Mesenchymal stem cell (in vitro differentiated cells and primary cell): ENCODE measurements at regions not wholly inside any gene's neighbourhood (a gene's known extent, or its start where the extent isn't known, plus 50 kb on each side); places are given as distances from the start of the nearest gene placed in this dataset.

Experiments used
- DNase-seq: peaks from one replicate; pipeline ENCODE4 v3.0.0-alpha.2; 2013
- H2AFZ ChIP-seq: one replicate; pipeline ENCODE4 v1.6.1; 2013; ENCODE audit warnings: low read depth, mild to moderate bottlenecking, control low read depth, inconsistent platforms, low read length, moderate library complexity
- H2AK5ac ChIP-seq: 2 replicates; pipeline ENCODE4 v1.6.1; 2013; ENCODE audit warnings: low read length, moderate library complexity, mild to moderate bottlenecking, inconsistent platforms; ENCODE audit not compliant: severe bottlenecking
- H2BK120ac ChIP-seq: one replicate; pipeline ENCODE4 v1.6.1; 2013; ENCODE audit warnings: low read depth, mild to moderate bottlenecking, inconsistent platforms, low read length, moderate library complexity
- H2BK12ac ChIP-seq, 2 experiments: one replicate each; pipeline ENCODE4 v1.6.1; 2013; ENCODE audit warnings: inconsistent platforms in 2 of 2, low read length in 2 of 2, mild to moderate bottlenecking in 2 of 2, moderate library complexity in 2 of 2, control low read depth in 1 of 2
- H2BK15ac ChIP-seq: one replicate; pipeline ENCODE4 v1.6.1; 2013; ENCODE audit warnings: mild to moderate bottlenecking, low read depth, inconsistent platforms; ENCODE audit not compliant: poor library complexity, severe bottlenecking
- H2BK5ac ChIP-seq: 2 replicates; pipeline ENCODE4 v1.6.1; 2013; ENCODE audit warnings: low read depth, mild to moderate bottlenecking, low read length, control low read depth, inconsistent platforms; ENCODE audit not compliant: poor library complexity, severe bottlenecking
- H3K14ac ChIP-seq, 2 experiments: one replicate each; pipeline ENCODE4 v1.6.1; 2013; ENCODE audit warnings: inconsistent platforms in 2 of 2, low read length in 2 of 2, control low read depth in 1 of 2, mild to moderate bottlenecking in 1 of 2, moderate library complexity in 1 of 2
- H3K18ac ChIP-seq, 2 experiments: one replicate each; pipeline ENCODE4 v1.6.1; 2013; ENCODE audit warnings: inconsistent platforms in 2 of 2, low read length in 2 of 2, control low read depth in 1 of 2, low read depth in 1 of 2, mild to moderate bottlenecking in 1 of 2
- H3K23ac ChIP-seq, 2 experiments: one replicate each; pipeline ENCODE4 v1.6.1; 2013; ENCODE audit warnings: inconsistent platforms in 2 of 2, low read length in 2 of 2, mild to moderate bottlenecking in 2 of 2, moderate library complexity in 2 of 2, control low read depth in 1 of 2
- H3K27ac ChIP-seq: 2 replicates; pipeline ENCODE4 v1.5.1; 2013; ENCODE audit warnings: mild to moderate bottlenecking, moderate library complexity, low read length, control low read depth, inconsistent platforms; ENCODE audit not compliant: poor library complexity, severe bottlenecking
- H3K27me3 ChIP-seq, 2 experiments: 2 replicates each; pipeline versions ENCODE4 v1.6.1 to v1.7.0; 2013; ENCODE audit warnings: low read length in 2 of 2, mild to moderate bottlenecking in 2 of 2, moderate library complexity in 2 of 2, control low read depth in 1 of 2, inconsistent platforms in 1 of 2; ENCODE audit not compliant: control insufficient read depth in 1 of 2, insufficient read depth in 1 of 2
- H3K36me3 ChIP-seq, 2 experiments: 2 replicates each; pipeline versions ENCODE4 v1.6.1 to v1.7.0; 2013; ENCODE audit warnings: low read length in 2 of 2, control low read depth in 1 of 2, inconsistent platforms in 1 of 2, low read depth in 1 of 2, mild to moderate bottlenecking in 1 of 2; ENCODE audit not compliant: insufficient read depth in 2 of 2, control insufficient read depth in 1 of 2
- H3K4ac ChIP-seq, 2 experiments: one replicate each; pipeline ENCODE4 v1.6.1; 2013; ENCODE audit warnings: inconsistent platforms in 2 of 2, low read length in 2 of 2, mild to moderate bottlenecking in 2 of 2, moderate library complexity in 2 of 2, control low read depth in 1 of 2, low read depth in 1 of 2
- H3K4me1 ChIP-seq: 2 replicates; pipeline ENCODE4 v1.6.1; 2013; ENCODE audit warnings: low read depth, low read length, control low read depth; ENCODE audit not compliant: control insufficient read depth, insufficient read depth
- H3K4me2 ChIP-seq: 2 replicates; pipeline ENCODE4 v1.6.1; 2013; ENCODE audit warnings: low read length, mild to moderate bottlenecking, inconsistent platforms; ENCODE audit not compliant: poor library complexity, severe bottlenecking
- H3K4me3 ChIP-seq, 2 experiments: 2 replicates each; pipeline versions ENCODE4 v1.5.1 to v1.7.0; 2013; ENCODE audit warnings: low read length in 2 of 2, mild to moderate bottlenecking in 2 of 2, control low read depth in 1 of 2, low read depth in 1 of 2; ENCODE audit not compliant: insufficient read depth in 1 of 2
- H3K79me1 ChIP-seq: replicated peaks from 2 replicates; pipeline ENCODE4 v1.6.1; 2013; ENCODE audit warnings: mild to moderate bottlenecking, control low read depth, low read length, inconsistent platforms; ENCODE audit not compliant: poor library complexity, severe bottlenecking
- H3K9ac ChIP-seq: 2 replicates; pipeline ENCODE4 v1.7.0; 2013; ENCODE audit warnings: mild to moderate bottlenecking, low read length, moderate library complexity
- H3K9me3 ChIP-seq: 2 replicates; pipeline ENCODE4 v1.7.0; 2013; ENCODE audit warnings: mild to moderate bottlenecking, low read length; ENCODE audit not compliant: control insufficient read depth
- H4K8ac ChIP-seq: one replicate; pipeline ENCODE4 v1.6.1; 2013; ENCODE audit warnings: inconsistent platforms, mild to moderate bottlenecking, low read length, moderate library complexity
- H4K91ac ChIP-seq: one replicate; pipeline ENCODE4 v1.6.1; 2013; ENCODE audit warnings: mild to moderate bottlenecking, low read length, inconsistent platforms
- WGBS: methylation state at CpG from one replicate; pipeline ENCODE4 v1.1.7; 2013; ENCODE audit warnings: mixed read lengths; 5-methylcytosine and 5-hydroxymethylcytosine counted together

DNA sequence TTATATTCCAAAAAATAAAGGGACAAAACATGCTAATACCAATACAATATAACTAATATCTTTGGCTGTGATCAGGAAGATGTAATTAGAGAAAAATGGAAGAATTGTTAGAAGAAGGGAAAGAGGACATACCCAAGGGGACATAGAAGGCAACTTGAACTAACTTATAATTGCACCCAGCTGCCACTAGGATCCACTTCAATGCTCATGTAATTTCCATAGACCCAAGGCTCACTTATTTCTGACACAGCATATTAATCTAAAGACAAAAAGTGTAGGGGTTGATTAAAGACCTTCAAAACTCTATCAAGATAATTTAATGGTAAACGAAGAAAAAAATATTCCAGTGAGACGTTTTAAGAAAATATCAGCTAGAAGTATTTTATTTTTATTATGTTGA, 396.0 kb upstream of the ADGRB3 start:
- Histone ChIP-seq H3K4ac (no peak overlapping the region), H3K9ac (no peak overlapping the region), H3K14ac (no peak overlapping the region), H2AK5ac (no peak overlapping the region), H3K4me3 (no peak overlapping the region), H2BK5ac (no peak overlapping the region), H2BK120ac (no peak overlapping the region), H3K4me1 (no peaks in the 10 kb centered on the region), H2BK12ac (no peak overlapping the region), H4K91ac (no peak overlapping the region), H3K9me3 (no peaks in the 10 kb centered on the region), H3K36me3 (no peaks in the 10 kb centered on the region), H3K18ac (no peak overlapping the region), H4K8ac (no peak overlapping the region), H2BK15ac (no peak overlapping the region), H2AFZ (no peak overlapping the region), H3K4me2 (no peak overlapping the region), H3K23ac (no peak overlapping the region), H3K27ac (no peak overlapping the region), H3K27me3 (no peaks in the 10 kb centered on the region), H3K79me1 (no peaks in the 10 kb centered on the region)
- no peak for DNase-seq
- 100% methylated on average over 2 of the region's 2 CpGs for WGBS

DNA sequence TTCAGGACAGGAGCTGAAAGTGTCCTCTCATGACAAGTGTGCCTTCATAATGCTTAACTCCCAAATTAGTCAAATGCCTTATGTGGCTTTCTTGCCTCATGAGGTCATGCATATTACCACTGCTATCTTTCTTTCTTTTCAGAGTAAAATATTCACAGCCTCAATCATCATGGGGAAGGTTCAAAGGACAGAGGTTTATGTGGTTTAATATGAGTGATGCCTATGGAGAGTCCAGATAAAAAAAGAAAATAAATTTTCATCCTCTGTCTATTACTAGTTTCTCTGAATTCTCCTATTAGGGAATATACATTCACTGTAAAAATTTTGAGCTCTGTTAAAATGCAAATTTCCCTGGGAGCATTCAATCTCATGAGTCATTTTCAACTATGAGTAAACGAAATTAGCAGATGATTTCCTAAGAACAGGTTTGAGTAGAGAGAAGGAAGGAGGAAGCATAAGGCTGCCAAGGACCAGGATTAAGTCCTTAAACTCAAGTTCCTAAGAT, 396.9 kb upstream of the ADGRB3 start:
- Histone ChIP-seq H2AK5ac (no peak overlapping the region), H3K79me1 (no peaks in the 10 kb centered on the region), H3K36me3 (no peaks in the 10 kb centered on the region), H3K27ac (no peak overlapping the region), H4K91ac (no peak overlapping the region), H2BK15ac (no peak overlapping the region), H3K23ac (no peak overlapping the region), H4K8ac (no peak overlapping the region), H3K4me1 (no peaks in the 10 kb centered on the region), H3K27me3 (no peaks in the 10 kb centered on the region), H3K14ac (no peak overlapping the region), H2BK120ac (no peak overlapping the region), H3K9ac (no peak overlapping the region), H3K18ac (no peak overlapping the region), H3K4me2 (no peak overlapping the region), H2AFZ (no peak overlapping the region), H3K4me3 (no peak overlapping the region), H3K4ac (no peak overlapping the region), H2BK12ac (no peak overlapping the region), H2BK5ac (no peak overlapping the region), H3K9me3 (no peaks in the 10 kb centered on the region)
- WGBS = no CpG with 5 or more reads among the region's 1 CpG
- peak; percentile 62 for DNase-seq

DNA sequence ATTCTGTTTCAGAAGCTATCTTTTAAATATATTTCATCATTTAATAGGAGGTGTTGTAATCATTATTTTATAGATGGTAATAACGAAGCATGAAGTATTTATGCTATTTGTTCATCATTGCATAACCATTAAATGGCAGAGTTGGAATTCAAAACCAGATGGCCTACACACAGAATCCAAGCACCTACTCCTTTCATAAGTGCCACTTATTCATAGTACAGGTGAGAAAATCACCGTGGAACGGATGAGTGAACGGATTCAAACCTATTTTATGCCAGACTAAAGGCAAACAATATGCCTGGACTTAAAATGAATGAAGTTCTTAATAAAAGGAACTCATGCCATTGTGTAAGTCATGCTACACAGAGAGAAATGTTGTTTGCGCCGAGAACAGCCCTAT, 397.9 kb upstream of the ADGRB3 start:
- DNase-seq = no peak
- 84% methylated on average over 6 of the region's 6 CpGs for WGBS

DNA sequence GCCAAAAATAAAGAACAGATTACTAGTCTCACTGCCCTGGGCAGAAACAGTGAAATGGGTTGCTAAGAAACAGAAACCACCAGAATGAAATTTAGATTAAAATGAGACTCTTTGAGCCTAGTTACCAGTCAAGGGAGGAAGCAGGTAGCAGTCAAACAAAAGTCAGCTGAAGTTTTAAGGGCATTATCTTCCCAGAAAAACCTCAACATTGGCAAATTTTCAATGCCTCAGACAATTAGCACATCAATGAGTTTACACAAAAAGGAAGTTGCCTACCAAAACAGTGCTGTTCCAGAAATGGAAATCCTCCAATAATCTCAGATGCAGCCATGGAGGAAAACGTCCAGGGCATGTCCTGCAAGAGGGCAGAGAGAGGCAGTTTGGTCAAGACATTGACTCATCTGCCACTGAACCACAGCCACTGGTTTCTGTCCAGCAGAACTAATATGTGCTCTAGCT, 399.7 kb upstream of the ADGRB3 start:
- no peak overlapping the region for H2AK5ac ChIP-seq
- H3K4me2 ChIP-seq = no peak overlapping the region
- H3K4ac ChIP-seq = no peak overlapping the region
- no peak overlapping the region for H3K18ac ChIP-seq
- peak; percentile 67 for DNase-seq
- H4K8ac ChIP-seq = no peak overlapping the region
- no peak overlapping the region for H3K23ac ChIP-seq
- H3K27ac ChIP-seq = no peak overlapping the region
- H3K4me1 ChIP-seq = no peaks in the 10 kb centered on the region
- WGBS = 5% methylated on average over 1 of the region's 1 CpG
- no peak overlapping the region for H2AFZ ChIP-seq
- H3K79me1 ChIP-seq = no peaks in the 10 kb centered on the region
- H2BK12ac ChIP-seq = no peak overlapping the region
- no peak overlapping the region for H3K14ac ChIP-seq
- H2BK15ac ChIP-seq = no peak overlapping the region
- H3K9ac ChIP-seq = no peak overlapping the region
- H3K36me3 ChIP-seq = no peaks in the 10 kb centered on the region
- no peaks in the 10 kb centered on the region for H3K9me3 ChIP-seq
- H2BK5ac ChIP-seq = no peak overlapping the region
- no peak overlapping the region for H2BK120ac ChIP-seq
- no peak overlapping the region for H4K91ac ChIP-seq
- no peak overlapping the region for H3K4me3 ChIP-seq
- no peaks in the 10 kb centered on the region for H3K27me3 ChIP-seq

More for the DNA sequence above, 397.9 kb upstream of the ADGRB3 start:
- no peak overlapping the region for H2BK5ac ChIP-seq
- peak overlapping the region in 1 of 2 experiments; percentile 4 for H2BK12ac ChIP-seq
- no peak overlapping the region for H2AK5ac ChIP-seq
- H3K9ac ChIP-seq = no peak overlapping the region
- no peak overlapping the region for H3K4me3 ChIP-seq
- no peak overlapping the region for H3K14ac ChIP-seq
- no peak overlapping the region for H4K91ac ChIP-seq
- H3K4me2 ChIP-seq = no peak overlapping the region
- no peaks in the 10 kb centered on the region for H3K4me1 ChIP-seq
- no peaks in the 10 kb centered on the region for H3K9me3 ChIP-seq
- H4K8ac ChIP-seq = no peak overlapping the region
- H3K36me3 ChIP-seq = no peaks in the 10 kb centered on the region
- no peak overlapping the region for H2BK120ac ChIP-seq
- H3K27ac ChIP-seq = no peak overlapping the region
- H3K27me3 ChIP-seq = no peaks in the 10 kb centered on the region
- no peak overlapping the region for H3K4ac ChIP-seq
- no peak overlapping the region for H2BK15ac ChIP-seq
- no peak overlapping the region for H3K18ac ChIP-seq
- no peaks in the 10 kb centered on the region for H3K79me1 ChIP-seq
- no peak overlapping the region for H2AFZ ChIP-seq
- H3K23ac ChIP-seq = no peak overlapping the region
